ENCODE measurements at regions not wholly inside any gene's neighbourhood (a gene's known extent, or its start where the extent isn't known, plus 50 kb on each side); places are given as distances from the start of the nearest gene placed in this dataset.

DNA sequence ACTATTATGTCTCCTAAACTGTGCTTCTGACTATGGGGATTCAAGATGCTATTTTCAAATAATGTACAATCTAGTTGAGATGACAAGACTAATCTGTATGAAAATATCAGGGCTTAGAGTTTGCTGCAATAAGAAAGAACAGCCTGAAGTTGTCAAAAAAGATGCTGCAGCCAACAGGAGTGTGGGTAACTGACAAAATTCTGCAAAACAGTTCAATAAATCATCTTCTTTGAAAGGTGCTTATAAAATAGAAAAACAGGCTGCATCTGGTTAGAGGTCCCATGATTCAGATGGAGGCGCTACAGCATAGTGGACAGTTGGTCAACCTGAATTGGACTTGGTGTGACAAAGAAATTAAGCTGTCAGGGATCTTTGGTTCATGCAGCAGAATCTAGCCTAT lies 511.0 kb downstream of the XPNPEP1 start:
- TF ChIP-seq, protein P1, sequence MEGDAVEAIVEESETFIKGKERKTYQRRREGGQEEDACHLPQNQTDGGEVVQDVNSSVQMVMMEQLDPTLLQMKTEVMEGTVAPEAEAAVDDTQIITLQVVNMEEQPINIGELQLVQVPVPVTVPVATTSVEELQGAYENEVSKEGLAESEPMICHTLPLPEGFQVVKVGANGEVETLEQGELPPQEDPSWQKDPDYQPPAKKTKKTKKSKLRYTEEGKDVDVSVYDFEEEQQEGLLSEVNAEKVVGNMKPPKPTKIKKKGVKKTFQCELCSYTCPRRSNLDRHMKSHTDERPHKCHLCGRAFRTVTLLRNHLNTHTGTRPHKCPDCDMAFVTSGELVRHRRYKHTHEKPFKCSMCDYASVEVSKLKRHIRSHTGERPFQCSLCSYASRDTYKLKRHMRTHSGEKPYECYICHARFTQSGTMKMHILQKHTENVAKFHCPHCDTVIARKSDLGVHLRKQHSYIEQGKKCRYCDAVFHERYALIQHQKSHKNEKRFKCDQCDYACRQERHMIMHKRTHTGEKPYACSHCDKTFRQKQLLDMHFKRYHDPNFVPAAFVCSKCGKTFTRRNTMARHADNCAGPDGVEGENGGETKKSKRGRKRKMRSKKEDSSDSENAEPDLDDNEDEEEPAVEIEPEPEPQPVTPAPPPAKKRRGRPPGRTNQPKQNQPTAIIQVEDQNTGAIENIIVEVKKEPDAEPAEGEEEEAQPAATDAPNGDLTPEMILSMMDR (IDR thresholded peaks at IDR 0.05; ENCODE audit: extremely low read depth, missing control alignments) = no peak
- DNase-seq (ENCODE audit: low spot score) = no peak

- DNase-seq (ENCODE audit: low spot score) = no peak
- TF ChIP-seq, protein P1 (IDR thresholded peaks at IDR 0.05; ENCODE audit: extremely low read depth, missing control alignments) = no peak
Observed at GRCh38 chr10:109411917-109412316, 511.4 kb downstream of the XPNPEP1 start.

DNA sequence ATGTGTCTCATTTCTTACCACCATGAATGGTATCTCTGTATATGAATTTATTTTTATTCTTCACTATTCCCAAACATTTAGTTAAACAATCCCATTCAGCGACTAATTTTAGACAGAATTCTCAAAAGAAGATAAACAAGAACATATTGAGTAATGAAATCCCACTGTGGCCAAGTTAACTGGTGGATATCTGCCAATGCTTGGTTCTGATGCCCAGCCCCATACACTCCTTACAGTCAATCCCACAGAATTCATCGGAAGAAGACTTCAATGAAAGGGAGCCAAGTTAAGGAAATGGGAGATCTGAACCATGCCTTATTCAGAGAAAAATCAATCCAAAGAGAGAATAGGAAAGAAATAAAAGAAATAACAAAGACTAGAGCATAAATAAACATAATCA lies 518.0 kb downstream of the XPNPEP1 start:
- TF ChIP-seq, protein P1 (IDR thresholded peaks at IDR 0.05; ENCODE audit: extremely low read depth, missing control alignments) = no peak

DNA sequence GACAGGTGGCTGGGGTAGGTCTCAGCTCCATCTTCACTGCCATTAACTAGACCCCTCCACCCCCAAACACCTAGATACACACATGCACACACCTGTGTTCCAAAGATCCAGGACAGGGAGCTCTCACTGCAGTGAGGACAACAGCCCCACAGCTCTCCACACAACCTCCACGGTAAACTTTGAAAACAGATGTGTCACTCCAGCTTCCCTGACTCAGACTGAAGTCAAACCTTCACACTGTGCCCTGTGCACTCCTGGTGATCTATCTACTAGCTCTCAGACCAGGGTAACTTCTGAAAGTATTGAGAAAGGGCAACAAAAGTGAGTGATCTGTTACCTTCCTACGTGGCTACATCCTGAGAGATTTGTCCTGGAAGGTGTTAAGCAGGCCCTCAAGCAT lies 519.8 kb downstream of the XPNPEP1 start:
- DNase-seq (ENCODE audit: low spot score) = no peak
- TF ChIP-seq, protein P1 (IDR thresholded peaks at IDR 0.05; ENCODE audit: extremely low read depth, missing control alignments) = no peak

More for the DNA sequence above, 518.0 kb downstream of the XPNPEP1 start:
- DNase-seq (ENCODE audit: low spot score) = no peak

- TF ChIP-seq, protein P1 (IDR thresholded peaks at IDR 0.05; ENCODE audit: extremely low read depth, missing control alignments) = no peak
- DNase-seq (ENCODE audit: low spot score) = no peak
Observed at GRCh38 chr10:109393425-109393824, 529.9 kb downstream of the XPNPEP1 start.

DNA sequence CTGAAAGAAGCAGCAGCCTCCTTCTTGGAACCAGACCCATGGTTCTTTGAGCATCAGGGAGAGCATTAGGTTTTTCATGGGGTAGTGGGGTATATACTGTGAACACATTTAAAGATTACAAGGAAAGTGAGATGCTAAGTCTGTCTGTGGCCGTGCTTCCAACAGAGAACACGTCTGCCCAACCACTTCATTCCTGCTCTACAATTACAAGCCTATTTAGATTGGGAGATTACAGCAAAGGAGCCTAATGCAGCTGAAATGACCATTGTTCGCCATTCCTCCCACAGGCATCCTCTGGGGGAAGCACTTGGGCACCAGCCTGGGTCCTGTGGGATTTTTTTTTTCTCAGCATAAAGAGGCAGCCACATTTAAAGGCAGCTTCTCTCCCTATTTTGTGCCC lies 536.4 kb downstream of the XPNPEP1 start:
- TF ChIP-seq, protein P1 (IDR thresholded peaks at IDR 0.05; ENCODE audit: extremely low read depth, missing control alignments) = no peak
- no peak for DNase-seq (ENCODE audit: low spot score)

GRCh38 chr10:109386101-109386500 lies 537.2 kb downstream of the XPNPEP1 start:
- TF ChIP-seq, protein P1 (IDR thresholded peaks at IDR 0.05; ENCODE audit: extremely low read depth, missing control alignments) = no peak
- DNase-seq (ENCODE audit: low spot score) = no peak

All from GM20000 (cell line).